ENCODE measurements at regions not wholly inside any gene's neighbourhood (a gene's known extent, or its start where the extent isn't known, plus 50 kb on each side); places are given as distances from the start of the nearest gene placed in this dataset.

DNA sequence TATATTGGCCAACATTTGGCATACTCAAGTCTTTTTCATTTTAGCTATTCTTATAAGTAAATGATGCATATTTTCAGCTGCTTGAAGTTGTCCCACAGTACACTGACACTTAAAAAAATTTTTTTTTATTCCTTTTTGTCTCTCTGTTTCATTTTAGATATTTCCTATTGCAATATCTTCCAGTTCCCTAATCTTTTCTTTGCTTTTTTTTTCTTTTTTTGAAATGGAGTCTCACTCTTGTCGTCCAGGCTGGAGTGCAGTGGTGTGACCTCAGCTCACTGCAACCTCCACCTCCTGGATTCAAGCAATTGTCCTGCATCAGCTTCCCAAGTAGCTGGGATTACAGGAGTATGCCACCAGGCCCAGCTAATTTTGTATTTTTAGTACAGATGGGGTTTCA is 217.4 kb upstream of the KRR1 start:
- DNase-seq (ENCODE audit: low read depth in 2 of 2): no peak

DNA sequence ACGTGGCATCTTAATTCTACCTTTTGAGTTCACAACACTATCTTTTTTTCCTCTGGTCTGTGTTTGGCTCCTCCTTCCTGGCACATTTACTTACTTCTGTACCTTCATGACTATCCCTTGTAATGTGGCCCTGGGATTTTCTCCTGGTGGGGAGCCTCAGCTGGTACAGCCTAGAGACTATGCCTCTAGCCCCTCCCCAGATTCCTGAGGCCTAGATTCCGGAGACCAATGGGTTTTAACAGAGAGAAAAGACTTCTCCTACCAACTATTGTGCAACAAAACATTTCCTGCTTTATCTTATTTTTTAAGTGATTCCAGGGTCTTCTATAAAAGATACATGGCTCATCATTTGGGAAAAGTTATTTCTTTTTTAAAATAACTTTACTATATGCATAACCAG is 216.2 kb upstream of the KRR1 start:
- DNase-seq (ENCODE audit: low read depth in 2 of 2): no peak

DNA sequence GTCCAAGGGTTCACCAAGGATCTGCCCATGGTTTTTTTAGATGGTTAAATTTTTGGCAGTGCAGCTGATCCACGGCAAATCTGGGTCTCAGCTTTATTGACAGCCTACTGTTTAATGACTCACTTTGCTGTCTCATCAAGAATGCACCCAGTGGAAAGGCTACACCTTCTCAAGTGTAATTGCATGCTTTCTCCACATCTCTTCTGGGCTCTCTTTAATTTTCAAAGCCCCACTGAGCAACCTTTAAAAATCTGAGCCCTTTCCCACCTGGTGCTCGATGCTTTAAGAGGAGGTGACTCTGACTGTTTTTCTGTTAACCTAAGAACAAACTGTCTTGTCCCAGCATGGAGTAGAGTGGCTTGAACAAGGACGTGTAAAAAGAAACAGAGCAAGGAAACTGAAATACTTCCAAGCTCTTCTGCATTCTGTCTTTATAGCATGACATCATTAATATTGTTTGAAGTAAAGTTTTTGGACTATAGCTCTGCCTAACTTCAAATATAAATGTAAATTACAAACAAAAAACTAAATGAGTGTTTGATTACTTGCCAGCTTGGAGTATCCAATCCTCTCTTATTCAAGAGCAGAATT is 214.2 kb upstream of the KRR1 start:
- no peak for DNase-seq (ENCODE audit: low read depth in 2 of 2)

- no peak for DNase-seq (ENCODE audit: low read depth in 2 of 2)
Measured at GRCh38 chr12:75724928-75725312, 213.5 kb upstream of the KRR1 start.

DNA sequence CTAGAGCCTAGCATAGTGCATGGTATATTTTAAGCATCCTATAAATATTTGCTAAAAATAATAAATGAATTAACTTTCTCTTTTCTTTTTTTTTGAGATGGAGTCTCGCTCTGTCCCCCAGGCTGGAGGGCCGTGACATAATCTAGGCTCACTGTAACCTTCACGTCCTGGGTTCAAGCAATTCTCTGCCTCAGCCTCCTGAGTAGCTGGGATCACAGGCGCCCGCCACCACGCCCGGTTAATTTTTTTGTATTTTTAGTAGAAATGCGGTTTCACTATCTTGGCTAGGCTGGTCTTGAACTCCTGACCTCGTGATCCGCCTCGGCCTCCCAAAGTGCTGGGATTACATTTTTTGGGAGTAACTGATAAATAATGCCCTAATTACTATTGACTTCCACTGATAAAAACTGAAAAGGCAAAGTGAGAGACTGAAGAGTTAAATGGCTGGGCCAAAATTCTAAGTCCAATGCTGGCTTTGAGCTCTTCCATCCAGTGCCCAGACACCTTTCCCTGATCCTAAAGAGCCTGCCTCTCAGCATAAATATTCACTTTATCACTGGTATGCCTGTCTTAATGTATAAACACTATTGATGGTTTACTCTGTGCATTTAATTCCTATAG is 213.0 kb upstream of the KRR1 start:
- DNase-seq (ENCODE audit: low read depth in 2 of 2): no peak

DNA sequence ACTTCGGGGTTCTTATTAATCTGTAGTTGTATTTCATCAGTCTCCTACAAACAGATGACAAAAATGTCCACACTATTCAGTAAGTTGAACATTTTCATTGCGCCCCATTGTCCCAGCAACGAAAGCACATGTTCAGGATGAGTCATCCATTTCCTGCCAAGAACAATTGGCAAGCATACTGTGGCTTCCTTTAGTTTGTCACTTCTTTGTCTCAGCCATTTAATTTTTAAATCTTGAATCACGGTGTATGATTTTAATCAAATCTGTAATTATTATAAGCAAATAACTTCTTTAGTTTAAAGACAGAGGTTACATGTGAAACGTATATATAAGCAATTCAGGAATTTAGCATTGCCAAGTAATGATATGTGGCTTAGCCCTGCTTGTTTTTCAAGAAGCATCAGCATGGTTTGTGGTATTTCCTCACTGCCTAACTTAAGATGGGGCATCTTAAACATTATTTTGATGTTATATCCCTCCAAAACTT is 211.3 kb upstream of the KRR1 start:
- no peak for DNase-seq (ENCODE audit: low read depth in 2 of 2)

DNA sequence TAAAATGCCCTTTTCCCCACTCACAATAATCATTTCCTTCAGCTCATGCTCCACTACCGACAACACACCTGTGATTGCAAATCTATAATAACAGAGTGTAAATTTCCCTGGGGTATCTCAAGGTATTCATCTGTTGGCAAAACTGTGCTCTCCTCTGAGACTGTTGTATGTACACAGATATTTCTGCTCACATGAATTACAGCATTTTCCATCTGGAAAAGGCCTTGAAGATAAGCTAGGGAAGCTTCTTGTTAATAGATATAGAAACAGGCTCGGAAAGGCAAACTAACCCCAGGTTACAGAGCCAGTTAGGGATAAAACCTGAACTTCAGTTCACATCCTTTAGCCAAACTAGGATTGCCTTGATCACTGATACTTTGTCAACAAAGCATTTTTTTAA is 210.4 kb upstream of the KRR1 start:
- DNase-seq (ENCODE audit: low read depth in 2 of 2): no peak

DNA sequence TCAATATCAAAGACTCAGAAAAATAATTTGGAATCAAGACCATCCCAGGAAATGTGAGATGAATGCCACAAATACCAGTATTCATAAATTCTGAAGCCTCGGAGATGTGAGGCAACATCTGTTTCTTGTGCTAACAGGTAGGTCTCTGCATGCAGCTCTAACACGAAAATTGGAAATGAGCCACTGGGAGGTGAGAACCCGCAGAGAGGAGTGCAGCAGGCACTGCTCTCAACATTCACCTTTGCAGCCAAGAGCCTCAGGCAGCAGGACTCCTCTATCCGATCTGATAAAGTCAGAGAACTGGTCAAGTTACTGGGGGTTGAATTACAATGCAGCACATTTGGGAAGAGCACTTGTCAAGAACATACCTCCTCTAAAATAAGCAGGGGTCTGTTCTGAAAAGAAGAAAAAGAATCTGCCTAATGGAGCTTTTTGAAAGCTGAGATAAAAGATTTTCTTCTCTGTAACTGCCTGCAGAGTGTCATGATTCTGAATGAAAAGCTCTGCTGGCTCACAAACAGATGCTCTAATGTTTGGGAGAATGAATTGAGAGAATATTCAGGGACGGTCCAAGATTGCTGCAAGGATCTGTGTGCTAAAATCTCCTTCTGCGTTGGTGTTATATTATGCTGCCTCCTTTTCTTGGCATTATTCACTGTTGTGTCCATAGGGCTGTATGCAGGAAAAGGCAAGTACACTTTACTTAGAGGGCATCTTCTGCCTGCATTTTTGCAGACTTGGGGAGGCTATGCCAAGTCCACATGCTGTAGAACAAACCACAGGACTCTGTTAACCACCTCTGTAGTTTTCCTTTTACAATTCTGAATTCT is 209.6 kb upstream of the KRR1 start:
- DNase-seq (ENCODE audit: low read depth in 2 of 2): no peak

DNA sequence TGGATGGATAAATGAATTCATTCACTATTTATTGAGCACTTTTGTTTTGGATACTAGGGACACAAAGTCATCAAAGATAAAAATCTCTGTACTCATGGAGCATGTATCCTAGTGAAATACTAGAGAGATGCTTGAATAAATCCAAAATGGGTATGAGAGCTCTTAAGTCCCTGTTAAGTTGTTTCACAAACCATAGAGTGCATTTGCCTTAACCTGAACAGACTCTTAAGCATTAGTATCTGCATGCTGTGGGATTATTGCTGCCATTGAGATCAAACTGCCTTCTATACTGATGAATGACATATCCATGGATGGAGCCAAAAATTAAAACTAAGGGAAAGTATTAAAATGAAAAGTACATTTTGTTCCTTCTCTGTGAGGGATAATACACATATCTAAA is 206.5 kb upstream of the KRR1 start:
- DNase-seq (ENCODE audit: low read depth in 2 of 2): no peak

DNA sequence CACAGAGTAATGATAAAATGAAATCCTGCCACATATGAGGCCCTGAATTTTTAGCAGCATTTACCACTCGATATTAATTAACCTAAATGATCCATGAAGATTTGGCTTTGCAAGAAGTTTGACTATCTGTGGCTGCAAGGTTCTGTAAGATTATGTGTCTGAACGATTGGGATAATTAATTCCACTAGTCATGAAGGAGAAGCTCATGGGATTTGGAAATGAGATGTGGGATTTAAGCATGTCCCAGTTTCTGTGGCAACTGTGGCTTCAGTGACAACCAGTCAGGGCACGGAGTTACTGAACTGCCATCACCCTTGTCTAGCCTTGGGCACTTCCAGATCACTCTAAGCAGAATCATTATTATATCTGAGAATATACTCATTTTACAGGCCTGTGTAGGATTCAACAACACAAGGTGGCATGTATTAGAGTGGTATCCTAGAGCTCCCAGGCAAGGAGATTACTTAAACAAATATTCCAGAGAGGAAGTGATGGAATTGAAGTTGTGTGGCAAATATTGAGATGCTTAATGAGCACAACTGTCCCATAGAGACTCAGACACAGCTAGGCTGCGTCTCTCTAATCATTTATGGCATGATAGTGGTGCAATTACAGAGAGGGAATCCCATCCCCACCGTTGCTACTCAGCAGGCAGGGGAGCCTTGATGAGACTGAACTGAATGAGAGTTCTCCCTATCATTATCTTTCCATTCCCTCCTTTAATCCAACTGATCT is 205.0 kb upstream of the KRR1 start:
- DNase-seq (ENCODE audit: low read depth in 2 of 2): no peak

- no peak for DNase-seq (ENCODE audit: low read depth in 2 of 2)
Measured at GRCh38 chr12:75715682-75716081, 204.3 kb upstream of the KRR1 start.

DNA sequence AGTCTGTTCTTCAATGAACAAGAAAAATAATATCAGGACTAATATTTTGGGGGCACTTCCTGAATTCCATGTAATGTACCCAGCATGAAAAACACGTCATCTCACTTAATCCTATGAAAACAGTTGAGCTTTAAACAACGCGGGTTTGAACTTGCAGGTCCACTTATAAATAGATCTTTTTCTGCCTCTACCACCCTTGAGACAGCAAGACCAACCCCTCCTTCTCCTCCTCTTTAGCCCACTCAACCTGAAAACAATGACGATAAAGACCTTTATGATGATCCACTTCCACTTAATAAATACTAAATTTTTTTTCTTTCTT is 203.9 kb upstream of the KRR1 start:
- DNase-seq (ENCODE audit: low read depth in 2 of 2): no peak

DNA sequence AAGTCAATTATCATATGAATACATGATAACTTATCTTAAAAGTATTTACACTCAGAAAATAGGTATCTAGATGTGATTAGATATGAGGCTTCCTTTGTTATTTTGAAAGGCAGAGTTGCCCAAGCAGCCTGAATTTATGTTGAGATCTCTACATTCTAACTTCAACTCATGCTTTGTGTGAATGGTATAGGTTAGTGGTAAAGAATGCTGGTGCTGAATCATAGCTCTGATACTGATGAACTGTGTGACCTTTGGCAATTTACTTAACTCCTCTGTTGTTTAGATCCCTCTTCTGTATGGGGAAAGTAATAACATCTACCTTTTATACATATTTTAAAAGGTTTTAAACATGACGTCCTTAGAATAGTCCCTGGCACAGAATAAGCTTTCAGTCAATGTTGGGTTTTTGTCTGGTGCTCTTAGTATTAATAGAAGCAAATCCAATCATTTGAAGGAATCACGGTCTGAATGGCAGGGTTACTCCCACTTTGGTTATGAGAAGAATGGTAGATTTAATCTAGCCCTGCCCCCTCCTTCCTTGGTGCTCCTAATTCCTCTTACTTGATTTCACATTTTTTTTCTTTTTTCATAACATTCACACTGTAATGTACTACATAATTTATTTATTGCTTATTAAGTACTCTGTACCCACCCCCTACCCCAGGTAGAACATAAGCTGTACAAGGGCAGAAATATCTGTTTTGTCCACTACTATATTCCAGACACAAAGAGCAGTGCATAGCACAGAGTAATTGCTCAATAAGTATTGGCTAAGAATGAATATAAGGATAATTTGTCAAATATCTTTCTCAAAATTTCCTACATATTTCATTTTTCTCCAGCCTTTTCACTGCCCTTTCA is 203.3 kb upstream of the KRR1 start:
- DNase-seq (ENCODE audit: low read depth in 2 of 2): no peak

DNA sequence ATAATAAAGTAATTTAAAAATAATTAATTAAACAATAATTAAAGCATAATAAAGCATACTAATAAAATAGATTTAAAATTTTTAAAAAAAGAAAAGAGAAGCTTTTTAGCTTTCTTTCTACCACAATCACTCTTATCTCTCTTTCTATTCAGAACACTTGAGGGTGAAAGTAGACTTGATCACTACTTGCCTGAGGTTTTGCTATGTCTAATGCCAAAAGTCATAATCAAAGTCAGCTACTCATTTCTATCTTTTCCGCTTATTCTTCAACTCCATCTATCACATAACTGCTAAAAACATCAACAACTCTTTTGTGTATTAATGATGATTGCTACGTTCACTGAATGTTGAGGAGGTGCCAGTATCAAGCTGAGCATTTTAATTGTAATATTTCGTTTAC is 202.0 kb upstream of the KRR1 start:
- DNase-seq (ENCODE audit: low read depth in 2 of 2): no peak

DNA sequence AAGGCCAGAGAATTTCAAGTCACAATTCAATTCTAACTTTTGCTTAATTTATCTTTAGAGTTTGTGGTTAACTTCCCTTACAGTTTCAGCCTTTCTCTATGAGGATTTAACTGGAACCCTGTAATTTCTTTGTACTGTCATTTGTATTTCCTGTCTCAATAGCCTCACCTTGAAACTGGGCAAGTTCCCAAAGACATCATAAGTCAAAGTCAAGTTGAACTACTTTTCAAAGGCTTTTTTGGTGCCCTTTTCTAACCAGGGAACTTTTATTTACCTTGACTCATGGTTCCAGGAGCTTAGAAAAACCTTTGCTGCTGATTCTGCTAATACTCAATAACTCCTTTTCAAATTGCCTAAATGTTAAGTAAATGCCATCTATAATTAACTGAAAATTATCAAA is 200.8 kb upstream of the KRR1 start:
- DNase-seq (ENCODE audit: low read depth in 2 of 2): no peak

- no peak for DNase-seq (ENCODE audit: low read depth in 2 of 2)
Measured at GRCh38 chr12:75711271-75711670, 199.9 kb upstream of the KRR1 start.

DNA sequence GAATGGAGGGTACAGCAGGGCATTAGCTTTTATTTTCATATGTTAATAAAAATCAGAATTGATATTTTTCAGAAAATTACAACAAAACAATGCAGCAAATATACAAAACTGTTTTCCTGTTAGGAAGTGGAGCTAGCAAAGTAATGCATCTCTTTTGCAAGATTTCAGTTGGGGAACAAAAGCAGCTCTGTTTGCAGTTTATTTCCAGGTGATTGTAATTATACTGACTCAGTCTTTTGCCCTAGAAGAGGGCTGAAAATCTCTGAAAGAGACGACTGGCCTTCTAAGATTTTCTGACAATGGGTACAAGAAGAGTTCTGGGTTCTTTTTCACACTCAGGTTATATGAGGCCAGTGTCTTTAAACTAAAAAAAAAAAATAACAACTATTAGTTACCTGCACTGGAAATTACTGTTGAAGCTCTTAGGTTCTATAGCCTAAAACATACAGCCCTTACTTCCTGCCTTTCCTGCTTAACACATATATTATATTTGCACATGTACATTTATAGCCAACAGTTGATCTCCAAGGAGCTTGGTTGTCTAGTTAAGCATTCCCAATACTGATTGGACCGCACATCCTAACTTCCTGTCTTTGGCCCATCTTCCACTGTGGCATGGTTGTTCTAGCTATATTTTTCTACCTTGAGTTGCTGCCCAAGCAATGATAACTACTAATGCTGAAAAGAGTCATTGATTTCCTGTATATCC is 199.1 kb upstream of the KRR1 start:
- no peak for DNase-seq (ENCODE audit: low read depth in 2 of 2)

DNA sequence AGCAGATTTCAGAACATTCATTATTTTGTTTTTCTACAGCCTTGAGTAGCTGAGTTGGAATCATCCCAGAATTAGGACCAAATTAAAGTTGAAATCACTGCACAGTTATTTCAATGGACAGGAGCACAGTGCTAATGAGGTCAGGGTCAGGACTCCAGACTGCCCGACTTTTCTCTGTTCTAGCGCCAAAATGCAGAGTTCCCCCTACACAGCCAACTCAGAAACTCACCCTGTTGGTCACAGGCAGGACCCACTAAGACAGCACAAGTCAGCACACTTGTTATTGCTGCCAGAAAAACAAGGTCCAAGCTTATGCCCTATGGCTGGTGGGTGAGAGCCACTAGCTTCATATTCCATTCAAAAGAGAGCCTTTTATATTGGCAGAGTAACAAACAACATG is 198.1 kb upstream of the KRR1 start:
- no peak for DNase-seq (ENCODE audit: low read depth in 2 of 2)

DNA sequence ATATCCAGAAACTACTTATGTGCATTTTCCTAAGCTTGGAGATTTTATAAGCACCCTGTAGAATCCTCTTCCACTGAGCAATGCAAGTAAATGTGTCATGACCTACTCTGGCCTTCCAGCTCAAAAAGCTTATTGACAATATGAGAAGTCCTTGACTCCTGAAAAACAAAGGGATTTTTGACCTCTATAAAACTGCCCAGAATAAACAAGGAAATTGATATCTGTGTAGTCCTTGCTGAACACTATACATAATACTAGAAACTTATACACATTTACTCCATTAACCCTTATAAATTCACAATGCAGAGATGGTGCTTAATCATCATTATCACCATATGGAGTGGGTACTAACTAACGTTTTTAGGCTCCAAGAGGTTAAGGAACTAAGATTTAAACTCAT is 197.4 kb upstream of the KRR1 start:
- DNase-seq (ENCODE audit: low read depth in 2 of 2): no peak

DNA sequence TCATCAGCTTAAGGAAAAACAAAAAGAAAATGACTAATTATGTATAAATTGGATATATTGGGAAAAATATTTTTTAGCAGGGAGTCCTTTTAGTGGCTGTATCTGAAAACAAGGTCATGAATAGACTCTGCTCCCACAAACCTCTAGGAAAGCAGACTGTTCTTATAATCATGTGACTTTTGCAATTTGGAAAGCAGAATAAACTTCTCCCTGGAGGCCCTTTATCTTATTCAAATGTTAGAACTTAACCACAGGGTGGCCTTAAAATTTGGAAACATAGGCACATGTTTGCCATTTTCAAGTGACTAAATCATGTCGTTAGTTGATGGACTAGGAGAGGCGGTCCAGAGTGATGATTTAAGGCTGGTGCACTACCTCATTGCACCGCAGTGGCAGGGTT is 196.6 kb upstream of the KRR1 start:
- DNase-seq (ENCODE audit: low read depth in 2 of 2): no peak

Measured in stimulated activated CD8-positive, alpha-beta memory T cell treated with anti-CD3 and anti-CD28 coated beads, Interleukin-2, amount 100 ng/mL, for 48 hours (primary cell).